WERI-Rb-1 (cell line): ENCODE measurements at regions not wholly inside any gene's neighbourhood (a gene's known extent, or its start where the extent isn't known, plus 50 kb on each side); places are given as distances from the start of the nearest gene placed in this dataset.

Source experiments
- DNase-seq: peaks from one replicate; pipeline ENCODE4 v3.0.0-alpha.2; 2020
- H3K27ac ChIP-seq: fragments of 250-450 bp; sonication (Bioruptor Pico); 2 replicates; pipeline ENCODE4 v1.5.1; 2020; ENCODE audit warnings: mild to moderate bottlenecking, moderate library complexity
- H3K27me3 ChIP-seq: fragments of 250-450 bp; sonication (Bioruptor Pico); 2 replicates; pipeline ENCODE4 v1.5.1; 2021; ENCODE audit warnings: mild to moderate bottlenecking, low read depth, moderate library complexity; ENCODE audit not compliant: insufficient read depth, severe bottlenecking
- H3K36me3 ChIP-seq: fragments of 250-450 bp; sonication (Bioruptor Pico); 2 replicates; pipeline ENCODE4 v1.5.1; 2020; ENCODE audit warnings: mild to moderate bottlenecking, moderate library complexity
- H3K4me3 ChIP-seq: 2 replicates; pipeline ENCODE4 v1.5.1; 2011; ENCODE audit warnings: low read depth, mild to moderate bottlenecking, control low read depth, low read length
- H3K9me3 ChIP-seq: fragments of 250-450 bp; sonication (Bioruptor Pico); 2 replicates; pipeline ENCODE4 v1.5.1; 2021; ENCODE audit warnings: mild to moderate bottlenecking, moderate library complexity; ENCODE audit not compliant: severe bottlenecking
- TF ChIP-seq, protein P1 (sequence below): IDR thresholded peaks from 2 replicates; pipeline ENCODE4 v1.5.1; 2011; ENCODE audit warnings: low read depth, mild to moderate bottlenecking, control low read depth, inconsistent platforms, low read length

DNA sequence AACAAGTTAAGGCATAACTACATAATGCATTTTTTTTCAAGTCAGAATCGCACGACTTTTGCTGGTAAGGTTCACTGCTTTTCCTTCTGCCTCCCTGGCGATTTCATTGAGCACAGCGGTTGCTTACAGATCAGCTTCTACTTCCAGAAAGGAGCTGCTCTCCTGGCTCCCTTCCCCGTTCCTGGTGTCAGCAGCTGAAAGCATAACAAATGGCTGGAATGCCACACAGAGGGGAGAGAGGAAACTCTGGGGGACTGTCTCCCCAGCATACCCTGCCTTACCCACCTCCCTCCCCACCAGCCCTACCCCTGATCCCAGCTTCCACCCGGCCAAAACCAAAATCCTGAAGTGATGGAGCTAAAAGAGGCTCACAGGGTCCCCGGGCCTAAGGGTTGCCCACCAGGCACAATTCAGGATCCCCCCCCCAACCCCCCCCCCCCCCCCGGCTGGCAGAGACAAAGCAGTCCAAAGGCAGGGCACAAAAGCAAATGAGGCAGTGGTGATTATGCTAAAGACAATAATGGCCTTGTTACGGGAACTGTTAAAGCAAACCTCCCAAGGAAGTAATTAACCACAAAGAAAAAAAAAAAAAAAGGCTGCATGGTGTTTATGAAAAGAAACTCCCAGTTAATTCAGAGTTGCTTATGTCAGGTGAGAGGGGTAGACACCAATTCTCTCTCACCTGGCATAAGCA lies 126.1 kb upstream of the WWC1 start:
- no peak for DNase-seq
- no peak overlapping the region for H3K27ac ChIP-seq
- TF ChIP-seq, protein P1, sequence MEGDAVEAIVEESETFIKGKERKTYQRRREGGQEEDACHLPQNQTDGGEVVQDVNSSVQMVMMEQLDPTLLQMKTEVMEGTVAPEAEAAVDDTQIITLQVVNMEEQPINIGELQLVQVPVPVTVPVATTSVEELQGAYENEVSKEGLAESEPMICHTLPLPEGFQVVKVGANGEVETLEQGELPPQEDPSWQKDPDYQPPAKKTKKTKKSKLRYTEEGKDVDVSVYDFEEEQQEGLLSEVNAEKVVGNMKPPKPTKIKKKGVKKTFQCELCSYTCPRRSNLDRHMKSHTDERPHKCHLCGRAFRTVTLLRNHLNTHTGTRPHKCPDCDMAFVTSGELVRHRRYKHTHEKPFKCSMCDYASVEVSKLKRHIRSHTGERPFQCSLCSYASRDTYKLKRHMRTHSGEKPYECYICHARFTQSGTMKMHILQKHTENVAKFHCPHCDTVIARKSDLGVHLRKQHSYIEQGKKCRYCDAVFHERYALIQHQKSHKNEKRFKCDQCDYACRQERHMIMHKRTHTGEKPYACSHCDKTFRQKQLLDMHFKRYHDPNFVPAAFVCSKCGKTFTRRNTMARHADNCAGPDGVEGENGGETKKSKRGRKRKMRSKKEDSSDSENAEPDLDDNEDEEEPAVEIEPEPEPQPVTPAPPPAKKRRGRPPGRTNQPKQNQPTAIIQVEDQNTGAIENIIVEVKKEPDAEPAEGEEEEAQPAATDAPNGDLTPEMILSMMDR = no peak

DNA sequence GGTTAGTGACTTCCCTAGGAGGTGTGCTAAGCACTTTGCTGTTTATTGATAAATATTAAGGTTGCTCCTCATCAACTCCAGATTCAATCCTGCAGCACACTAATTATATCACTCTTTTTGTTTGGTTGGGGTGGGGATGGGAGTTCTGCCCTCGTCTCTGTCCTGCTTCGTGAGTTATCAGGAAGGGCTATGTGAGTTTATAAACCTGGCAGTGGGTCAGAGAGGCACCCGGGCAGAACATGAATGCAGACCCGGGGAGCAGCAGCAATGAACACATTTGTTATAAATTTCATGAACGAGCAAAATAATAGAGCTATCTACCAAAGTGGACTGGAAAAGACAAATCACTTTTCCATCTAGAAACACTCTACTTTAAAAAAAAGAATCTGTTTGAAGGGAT lies 125.5 kb upstream of the WWC1 start:
- TF ChIP-seq, protein P1 = no peak
- Histone ChIP-seq H3K27me3 (no peaks in the 10 kb centered on the region), H3K27ac (no peak overlapping the region), H3K4me3 (no peak overlapping the region), H3K36me3 (no peaks in the 10 kb centered on the region), H3K9me3 (no peaks in the 10 kb centered on the region)
- no peak for DNase-seq

More for the DNA sequence above, 126.1 kb upstream of the WWC1 start:
- Histone ChIP-seq H3K36me3 (no peaks in the 10 kb centered on the region), H3K4me3 (no peak overlapping the region), H3K9me3 (no peaks in the 10 kb centered on the region), H3K27me3 (no peaks in the 10 kb centered on the region)

DNA sequence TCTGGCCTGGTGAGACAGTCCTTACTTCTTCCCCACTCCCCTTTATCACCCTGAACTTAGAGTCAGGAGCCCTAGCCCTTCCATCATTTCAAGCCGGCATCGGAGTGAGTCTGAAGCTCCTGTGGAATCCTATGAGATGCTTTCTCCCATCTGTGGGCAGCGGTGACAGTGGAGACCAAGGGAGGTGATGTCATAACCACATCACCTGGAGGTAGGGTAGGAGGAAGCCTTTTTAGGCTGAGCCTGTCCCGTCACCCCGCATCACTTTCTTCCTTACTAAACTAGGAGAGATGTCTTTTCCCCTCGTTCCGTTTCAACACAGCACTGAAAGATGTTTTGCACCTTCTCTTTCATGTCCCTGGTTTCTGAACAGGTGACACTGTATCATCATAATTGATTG lies 124.1 kb upstream of the WWC1 start:
- TF ChIP-seq, protein P1 = no peak
- Histone ChIP-seq H3K9me3 (no peaks in the 10 kb centered on the region), H3K36me3 (no peaks in the 10 kb centered on the region), H3K27ac (no peak overlapping the region), H3K4me3 (no peak overlapping the region), H3K27me3 (no peaks in the 10 kb centered on the region)
- no peak for DNase-seq

DNA sequence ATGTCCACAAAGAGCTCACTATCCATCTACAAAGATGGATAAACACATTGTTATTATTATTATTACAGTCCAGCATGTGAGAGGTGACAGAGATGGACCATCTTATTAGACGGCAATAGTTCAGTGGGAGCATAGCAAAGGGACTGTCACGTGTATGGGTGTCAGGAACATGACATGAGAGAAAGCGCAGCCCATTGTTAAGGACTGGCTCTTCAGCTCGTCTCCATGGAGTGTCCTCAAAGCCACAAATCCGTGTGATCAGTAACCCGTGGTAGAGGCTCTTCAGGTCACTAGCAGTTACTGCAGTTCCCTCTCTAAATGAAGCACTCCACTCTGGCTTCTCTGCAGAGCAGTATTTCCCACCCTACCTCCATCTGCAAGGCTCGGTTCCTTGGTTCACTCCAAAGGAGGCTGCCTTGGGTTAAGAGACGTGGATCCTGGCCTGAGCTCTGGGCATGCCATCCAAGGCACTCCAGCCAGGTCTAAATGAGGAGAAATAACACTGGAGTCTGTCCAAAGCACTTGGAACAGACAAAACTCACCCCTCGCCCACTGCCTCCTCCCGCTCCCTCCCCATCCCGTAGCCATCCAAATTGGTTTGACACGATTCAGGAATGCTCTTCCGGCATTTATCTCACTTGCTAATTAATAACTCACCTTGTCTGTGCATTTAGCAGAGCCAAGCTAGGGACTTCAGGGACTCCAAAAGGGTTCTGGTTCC lies 122.3 kb upstream of the WWC1 start:
- H3K27ac ChIP-seq = no peak overlapping the region
- no peaks in the 10 kb centered on the region for H3K36me3 ChIP-seq
- no peak for DNase-seq
- no peaks in the 10 kb centered on the region for H3K9me3 ChIP-seq
- H3K4me3 ChIP-seq = no peak overlapping the region
- no peaks in the 10 kb centered on the region for H3K27me3 ChIP-seq
- TF ChIP-seq, protein P1 = no peak

DNA sequence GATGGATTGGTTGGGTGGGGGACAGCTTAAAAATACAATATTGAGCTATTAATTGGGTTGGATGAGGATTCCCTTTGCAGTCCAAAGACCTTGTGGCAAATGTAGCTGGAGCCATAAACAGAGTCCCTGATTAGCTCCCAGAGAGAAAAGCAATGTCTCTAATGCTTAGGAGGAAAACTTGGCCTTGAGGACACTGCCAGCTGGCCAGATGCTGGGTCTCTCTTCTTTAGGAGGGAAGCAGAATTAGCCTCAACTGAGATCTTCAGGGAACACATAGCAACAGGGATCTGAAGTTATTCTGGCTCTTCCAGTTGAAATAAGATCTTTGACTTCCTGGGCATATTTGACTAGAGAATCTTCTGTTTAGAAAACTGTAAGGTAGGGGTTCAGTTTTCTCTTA lies 121.7 kb upstream of the WWC1 start:
- no peaks in the 10 kb centered on the region for H3K27me3 ChIP-seq
- no peak overlapping the region for H3K27ac ChIP-seq
- no peak for DNase-seq
- H3K4me3 ChIP-seq = no peak overlapping the region
- no peaks in the 10 kb centered on the region for H3K36me3 ChIP-seq
- TF ChIP-seq, protein P1 = no peak
- H3K9me3 ChIP-seq = no peaks in the 10 kb centered on the region
